PFSK-1 (cell line): ENCODE measurements at regions not wholly inside any gene's neighbourhood (a gene's known extent, or its start where the extent isn't known, plus 50 kb on each side); places are given as distances from the start of the nearest gene placed in this dataset.

ENCODE experiments used
- FOXP2 ChIP-seq: optimal IDR thresholded peaks from 2 replicates; pipeline ENCODE3; 2011; ENCODE audit warnings: borderline replicate concordance, control low read depth, inconsistent platforms; ENCODE audit not compliant: insufficient read depth; ENCODE audit errors: extremely low read length, extremely low read depth
- POLR2AphosphoS5 ChIP-seq: IDR thresholded peaks from 2 replicates; pipeline ENCODE4 v1.6.1; 2012; ENCODE audit warnings: low read depth, mild to moderate bottlenecking, control low read depth, low read length, moderate library complexity
- REST ChIP-seq, 2 experiments: IDR thresholded peaks; 2 replicates each; pipeline versions ENCODE4 v1.6.1 to v1.8.0; 2011 to 2012; ENCODE audit warnings: low read depth in 2 of 2, low read length in 2 of 2, control low read depth in 1 of 2, inconsistent platforms in 1 of 2, mild to moderate bottlenecking in 1 of 2, moderate library complexity in 1 of 2; ENCODE audit not compliant: insufficient read depth in 1 of 2
- SIN3A ChIP-seq: IDR thresholded peaks from 2 replicates; pipeline ENCODE4 v1.6.1; 2012; ENCODE audit warnings: mild to moderate bottlenecking, low read length, moderate library complexity, borderline replicate concordance; ENCODE audit not compliant: insufficient read depth
- TAF1 ChIP-seq: IDR thresholded peaks from 2 replicates; pipeline ENCODE4 v1.6.1; 2012; ENCODE audit warnings: low read length, control low read depth, borderline replicate concordance; ENCODE audit not compliant: insufficient read depth

GRCh38 chr5:93054424-93055163 lies 526.4 kb downstream of the NR2F1-AS1 start:
- no peak for TF ChIP-seq POLR2AphosphoS5
- TF ChIP-seq TAF1, result no peak
- no peak for TF ChIP-seq SIN3A
- TF ChIP-seq REST (IDR thresholded peaks at IDR 0.05; ENCODE audit: insufficient read depth in 1 of 2, low read depth in 2 of 2, low read length in 2 of 2), result no peak
- no peak for TF ChIP-seq FOXP2

- TF ChIP-seq FOXP2 (no peak), REST (IDR thresholded peaks at IDR 0.05; ENCODE audit: insufficient read depth in 1 of 2, low read depth in 2 of 2, low read length in 2 of 2) (no peak), TAF1 (no peak), POLR2AphosphoS5 (no peak), SIN3A (no peak)
These were observed 527.2 kb downstream of the NR2F1-AS1 start for GRCh38 chr5:93053825-93054224.

GRCh38 chr5:93048858-93049257 lies 532.2 kb downstream of the NR2F1-AS1 start:
- TF ChIP-seq SIN3A (no peak), REST (IDR thresholded peaks at IDR 0.05; ENCODE audit: insufficient read depth in 1 of 2, low read depth in 2 of 2, low read length in 2 of 2) (no peak), POLR2AphosphoS5 (no peak), FOXP2 (no peak), TAF1 (no peak)

GRCh38 chr5:93044859-93045666 lies 536.0 kb downstream of the NR2F1-AS1 start:
- no peak for TF ChIP-seq REST (IDR thresholded peaks at IDR 0.05; ENCODE audit: insufficient read depth in 1 of 2, low read depth in 2 of 2, low read length in 2 of 2)
- TF ChIP-seq TAF1, result no peak
- TF ChIP-seq POLR2AphosphoS5, result no peak
- TF ChIP-seq SIN3A, result no peak
- no peak for TF ChIP-seq FOXP2
